DOHH2 (cell line): ENCODE measurements at regions not wholly inside any gene's neighbourhood (a gene's known extent, or its start where the extent isn't known, plus 50 kb on each side); places are given as distances from the start of the nearest gene placed in this dataset.

Experiments
- EZH2phosphoT487 ChIP-seq: fragments of 200-600 bp; sonication (generic); IDR thresholded peaks from 2 replicates; pipeline ENCODE4 v1.6.1; 2017; ENCODE audit warnings: borderline replicate concordance, mild to moderate bottlenecking, antibody characterized with exemption, low read length, moderate library complexity, mixed read lengths
- TF ChIP-seq, protein P1 (sequence below): fragments of 200-600 bp; sonication (generic); IDR thresholded peaks from one replicate; pipeline ENCODE4 v1.5.1; 2014; ENCODE audit warnings: antibody characterized with exemption, mild to moderate bottlenecking, low read depth, low read length; ENCODE audit not compliant: poor library complexity, severe bottlenecking

DNA sequence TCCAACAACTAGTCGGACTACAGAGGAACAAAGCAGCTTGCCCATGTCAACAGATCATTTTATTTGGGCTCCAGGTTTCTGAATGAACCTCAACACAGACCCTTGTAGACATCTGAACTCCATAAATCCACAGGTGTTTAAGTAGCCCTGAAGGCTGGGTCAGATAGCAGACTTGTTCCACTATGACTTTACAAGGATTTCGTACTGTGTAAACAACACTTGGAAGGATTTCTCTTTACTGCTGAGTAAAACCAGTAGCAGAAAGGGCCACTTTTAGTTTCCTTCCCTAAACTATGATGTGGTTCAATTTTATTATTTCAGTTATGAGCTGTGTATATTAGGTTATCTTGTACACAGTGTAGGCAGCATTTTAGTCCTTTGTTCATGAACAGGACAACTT is 316.4 kb upstream of the ADGRL2 start:
- TF ChIP-seq, protein P1, sequence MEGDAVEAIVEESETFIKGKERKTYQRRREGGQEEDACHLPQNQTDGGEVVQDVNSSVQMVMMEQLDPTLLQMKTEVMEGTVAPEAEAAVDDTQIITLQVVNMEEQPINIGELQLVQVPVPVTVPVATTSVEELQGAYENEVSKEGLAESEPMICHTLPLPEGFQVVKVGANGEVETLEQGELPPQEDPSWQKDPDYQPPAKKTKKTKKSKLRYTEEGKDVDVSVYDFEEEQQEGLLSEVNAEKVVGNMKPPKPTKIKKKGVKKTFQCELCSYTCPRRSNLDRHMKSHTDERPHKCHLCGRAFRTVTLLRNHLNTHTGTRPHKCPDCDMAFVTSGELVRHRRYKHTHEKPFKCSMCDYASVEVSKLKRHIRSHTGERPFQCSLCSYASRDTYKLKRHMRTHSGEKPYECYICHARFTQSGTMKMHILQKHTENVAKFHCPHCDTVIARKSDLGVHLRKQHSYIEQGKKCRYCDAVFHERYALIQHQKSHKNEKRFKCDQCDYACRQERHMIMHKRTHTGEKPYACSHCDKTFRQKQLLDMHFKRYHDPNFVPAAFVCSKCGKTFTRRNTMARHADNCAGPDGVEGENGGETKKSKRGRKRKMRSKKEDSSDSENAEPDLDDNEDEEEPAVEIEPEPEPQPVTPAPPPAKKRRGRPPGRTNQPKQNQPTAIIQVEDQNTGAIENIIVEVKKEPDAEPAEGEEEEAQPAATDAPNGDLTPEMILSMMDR: no peak
- no peak for TF ChIP-seq EZH2phosphoT487
